H9 (cell line): ENCODE measurements at regions not wholly inside any gene's neighbourhood (a gene's known extent, or its start where the extent isn't known, plus 50 kb on each side); places are given as distances from the start of the nearest gene placed in this dataset.

Source experiments
- DNase-seq: peaks from one replicate; pipeline ENCODE4 v3.0.0-alpha.2; 2017
- H2AFZ ChIP-seq: one replicate; pipeline ENCODE4 v1.6.1; 2013; ENCODE audit warnings: mild to moderate bottlenecking, low read length, control low read depth, moderate library complexity
- H2AK5ac ChIP-seq: 2 replicates; pipeline ENCODE4 v1.6.1; 2013; ENCODE audit warnings: low read length, control low read depth, mixed read lengths; ENCODE audit not compliant: insufficient read length
- H2BK120ac ChIP-seq: one replicate; pipeline ENCODE4 v1.6.1; 2013; ENCODE audit warnings: low read depth, mild to moderate bottlenecking, low read length, control low read depth, inconsistent platforms; ENCODE audit not compliant: poor library complexity, severe bottlenecking
- H2BK12ac ChIP-seq: 2 replicates; pipeline ENCODE4 v1.6.1; 2013; ENCODE audit warnings: low read length, control low read depth, mixed read lengths, low read depth; ENCODE audit not compliant: insufficient read length
- H2BK15ac ChIP-seq: 2 replicates; pipeline ENCODE4 v1.6.1; 2013; ENCODE audit warnings: low read depth, low read length, control low read depth
- H2BK20ac ChIP-seq: one replicate; pipeline ENCODE4 v1.6.1; 2013; ENCODE audit warnings: low read depth, mild to moderate bottlenecking, low read length, control low read depth, inconsistent platforms; ENCODE audit not compliant: poor library complexity, severe bottlenecking
- H2BK5ac ChIP-seq: 2 replicates; pipeline ENCODE4 v1.6.1; 2013; ENCODE audit warnings: low read length, control low read depth, mixed read lengths; ENCODE audit not compliant: insufficient read length
- H3K14ac ChIP-seq: 2 replicates; pipeline ENCODE4 v1.6.1; 2013; ENCODE audit warnings: low read length, control low read depth; ENCODE audit not compliant: insufficient read depth
- H3K18ac ChIP-seq: 2 replicates; pipeline ENCODE4 v1.6.1; 2013; ENCODE audit warnings: low read depth, mild to moderate bottlenecking, mixed read lengths, low read length, control low read depth; ENCODE audit not compliant: insufficient read length
- H3K23ac ChIP-seq: 2 replicates; pipeline ENCODE4 v1.6.1; 2013; ENCODE audit warnings: low read length, control low read depth, mixed read lengths, low read depth; ENCODE audit not compliant: insufficient read length
- H3K23me2 ChIP-seq: 2 replicates; pipeline ENCODE4 v1.6.1; 2013; ENCODE audit warnings: low read depth, mild to moderate bottlenecking, mixed read lengths, low read length, control low read depth; ENCODE audit not compliant: insufficient read length, poor library complexity, severe bottlenecking
- H3K27ac ChIP-seq: 2 replicates; pipeline ENCODE4 v1.5.1; 2013; ENCODE audit warnings: low read length, control low read depth, mixed read lengths, low read depth; ENCODE audit not compliant: insufficient read length
- H3K27me3 ChIP-seq: 2 replicates; pipeline ENCODE4 v1.6.1; 2013; ENCODE audit warnings: low read length, control low read depth, inconsistent platforms; ENCODE audit not compliant: insufficient read depth
- H3K4ac ChIP-seq: 2 replicates; pipeline ENCODE4 v1.6.1; 2013; ENCODE audit warnings: low read depth, mild to moderate bottlenecking, control low read depth, inconsistent platforms, low read length, moderate library complexity
- H3K4me1 ChIP-seq: 2 replicates; pipeline ENCODE4 v1.6.1; 2013; ENCODE audit warnings: low read length, control low read depth, inconsistent platforms; ENCODE audit not compliant: insufficient read depth
- H3K4me2 ChIP-seq: 2 replicates; pipeline ENCODE4 v1.6.1; 2013; ENCODE audit warnings: low read length, control low read depth, mixed read lengths; ENCODE audit not compliant: insufficient read length, insufficient read depth
- H3K56ac ChIP-seq: 2 replicates; pipeline ENCODE4 v1.6.1; 2013; ENCODE audit warnings: low read depth, mild to moderate bottlenecking, mixed read lengths, low read length, control low read depth; ENCODE audit not compliant: insufficient read length
- H3K79me1 ChIP-seq: 2 replicates; pipeline ENCODE4 v1.6.1; 2013; ENCODE audit warnings: low read depth, mild to moderate bottlenecking, moderate library complexity, low read length, control low read depth, inconsistent platforms; ENCODE audit not compliant: insufficient read depth, poor library complexity, severe bottlenecking
- H3K79me2 ChIP-seq: 2 replicates; pipeline ENCODE4 v1.6.1; 2013; ENCODE audit warnings: low read length, control low read depth, inconsistent platforms; ENCODE audit not compliant: insufficient read depth
- H3K9ac ChIP-seq: 2 replicates; pipeline ENCODE4 v1.6.1; 2013; ENCODE audit warnings: low read length, control low read depth, mixed read lengths; ENCODE audit not compliant: insufficient read length; ENCODE audit errors: extremely low read depth
- H3K9me3 ChIP-seq: one replicate; pipeline ENCODE4 v1.6.1; 2013; ENCODE audit warnings: low read depth, low read length, inconsistent platforms; ENCODE audit not compliant: control insufficient read depth
- H3T11ph ChIP-seq: one replicate; pipeline ENCODE4 v1.6.1; 2013; ENCODE audit warnings: mild to moderate bottlenecking, low read length, control low read depth, inconsistent platforms
- H4K20me1 ChIP-seq: one replicate; pipeline ENCODE4 v1.6.1; 2013; ENCODE audit not compliant: control insufficient read depth, insufficient read length, insufficient read depth
- H4K5ac ChIP-seq: 2 replicates; pipeline ENCODE4 v1.6.1; 2013; ENCODE audit warnings: low read depth, mild to moderate bottlenecking, mixed read lengths, low read length, control low read depth; ENCODE audit not compliant: insufficient read length
- H4K8ac ChIP-seq: replicated peaks from 2 replicates; pipeline ENCODE4 v1.6.1; 2013; ENCODE audit warnings: low read length, control low read depth, mixed read lengths, low read depth; ENCODE audit not compliant: insufficient read length
- H4K91ac ChIP-seq: 2 replicates; pipeline ENCODE4 v1.6.1; 2013; ENCODE audit warnings: low read depth, mild to moderate bottlenecking, moderate library complexity, mixed read lengths, low read length, control low read depth; ENCODE audit not compliant: insufficient read length
- H3K27ac Mint-ChIP-seq, 3 experiments: 2 replicates in 2 of 3; 3 replicates in 1 of 3; pipeline ENCODE4 v1.8.0; 2020 to 2021; ENCODE audit warnings: mixed read lengths in 3 of 3, mild to moderate bottlenecking in 1 of 3, moderate library complexity in 1 of 3
- H3K27me3 Mint-ChIP-seq: 2 replicates; pipeline ENCODE4 v1.8.0; 2021; ENCODE audit warnings: low read depth, mild to moderate bottlenecking, moderate library complexity, mixed read lengths
- H3K36me3 Mint-ChIP-seq, 3 experiments: 2 replicates in 2 of 3; 3 replicates in 1 of 3; pipeline ENCODE4 v1.8.0; 2020 to 2021; ENCODE audit warnings: low read depth in 3 of 3, mixed read lengths in 3 of 3; ENCODE audit not compliant: insufficient read depth in 1 of 3
- H3K4me1 Mint-ChIP-seq, 2 experiments: 2 replicates each; pipeline ENCODE4 v1.8.0; 2020; ENCODE audit warnings: mixed read lengths in 2 of 2
- H3K4me3 Mint-ChIP-seq, 2 experiments: 2 replicates in 1 of 2; 3 replicates in 1 of 2; pipeline ENCODE4 v1.8.0; 2020 to 2021; ENCODE audit warnings: mild to moderate bottlenecking in 2 of 2, mixed read lengths in 2 of 2, moderate library complexity in 1 of 2
- H3K9me3 Mint-ChIP-seq, 2 experiments: 2 replicates in 1 of 2; 3 replicates in 1 of 2; pipeline ENCODE4 v1.8.0; 2020; ENCODE audit warnings: mild to moderate bottlenecking in 2 of 2, mixed read lengths in 2 of 2, moderate library complexity in 1 of 2
- WGBS: extraction: QIAGEN DNeasy Blood & Tissue Kit; methylation state at CpG from one replicate; pipeline ENCODE4 v1.1.7; 2013; ENCODE audit warnings: missing lambda C conversion rate, low lambda C conversion rate, mixed read lengths; ENCODE audit not compliant: insufficient read length; ENCODE audit errors: extremely low coverage; 5-methylcytosine and 5-hydroxymethylcytosine counted together
- TF ChIP-seq, protein P1 (sequence below): fragments of 200-600 bp; sonication (generic); conservative IDR thresholded peaks from 3 replicates; pipeline ENCODE4 v1.8.0; 2021; ENCODE audit warnings: antibody characterized with exemption, mild to moderate bottlenecking

DNA sequence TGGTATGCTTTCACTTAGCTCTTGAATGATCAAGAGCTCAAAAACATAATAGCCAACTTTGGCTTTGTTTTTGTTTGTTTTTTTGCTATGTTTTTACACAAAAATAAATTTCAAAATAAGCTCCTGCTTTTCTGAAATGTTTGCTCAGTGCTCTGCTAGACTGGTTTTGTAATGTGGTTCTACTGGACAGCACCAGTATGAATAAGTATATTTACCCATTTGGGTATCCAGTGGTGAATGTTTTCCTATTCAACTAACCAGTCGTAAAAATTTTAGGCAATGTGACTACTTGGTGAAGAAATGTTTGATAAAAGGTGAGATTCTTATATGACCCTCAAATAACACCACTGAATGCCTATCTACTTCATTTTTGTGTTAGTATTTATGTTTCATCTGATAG lies 308.6 kb downstream of the PTPRC start:
- TF ChIP-seq, protein P1, sequence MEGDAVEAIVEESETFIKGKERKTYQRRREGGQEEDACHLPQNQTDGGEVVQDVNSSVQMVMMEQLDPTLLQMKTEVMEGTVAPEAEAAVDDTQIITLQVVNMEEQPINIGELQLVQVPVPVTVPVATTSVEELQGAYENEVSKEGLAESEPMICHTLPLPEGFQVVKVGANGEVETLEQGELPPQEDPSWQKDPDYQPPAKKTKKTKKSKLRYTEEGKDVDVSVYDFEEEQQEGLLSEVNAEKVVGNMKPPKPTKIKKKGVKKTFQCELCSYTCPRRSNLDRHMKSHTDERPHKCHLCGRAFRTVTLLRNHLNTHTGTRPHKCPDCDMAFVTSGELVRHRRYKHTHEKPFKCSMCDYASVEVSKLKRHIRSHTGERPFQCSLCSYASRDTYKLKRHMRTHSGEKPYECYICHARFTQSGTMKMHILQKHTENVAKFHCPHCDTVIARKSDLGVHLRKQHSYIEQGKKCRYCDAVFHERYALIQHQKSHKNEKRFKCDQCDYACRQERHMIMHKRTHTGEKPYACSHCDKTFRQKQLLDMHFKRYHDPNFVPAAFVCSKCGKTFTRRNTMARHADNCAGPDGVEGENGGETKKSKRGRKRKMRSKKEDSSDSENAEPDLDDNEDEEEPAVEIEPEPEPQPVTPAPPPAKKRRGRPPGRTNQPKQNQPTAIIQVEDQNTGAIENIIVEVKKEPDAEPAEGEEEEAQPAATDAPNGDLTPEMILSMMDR: no peak
- Mint-ChIP-seq H3K27ac (no peak overlapping the region), H3K27me3 (no peaks in the 10 kb centered on the region), H3K4me3 (no peak overlapping the region), H3K36me3 (no peaks in the 10 kb centered on the region), H3K9me3 (no peaks in the 10 kb centered on the region), H3K4me1 (no peaks in the 10 kb centered on the region)
- no peak overlapping the region for H2AK5ac ChIP-seq
- no peak overlapping the region for H2BK12ac ChIP-seq
- no CpG with 5 or more reads among the region's 1 CpG for WGBS
- H3K27me3 ChIP-seq: no peaks in the 10 kb centered on the region
- H3T11ph ChIP-seq: no peak overlapping the region
- no peaks in the 10 kb centered on the region for H3K9me3 ChIP-seq
- H2BK15ac ChIP-seq: no peak overlapping the region
- no peaks in the 10 kb centered on the region for H3K79me1 ChIP-seq
- no peak overlapping the region for H3K9ac ChIP-seq
- no peak overlapping the region for H3K56ac ChIP-seq
- no peaks in the 10 kb centered on the region for H4K20me1 ChIP-seq
- H4K5ac ChIP-seq: no peak overlapping the region
- no peaks in the 10 kb centered on the region for H3K4me1 ChIP-seq
- no peak overlapping the region for H3K4me2 ChIP-seq
- no peak overlapping the region for H3K23ac ChIP-seq
- H3K27ac ChIP-seq: no peak overlapping the region
- H2BK5ac ChIP-seq: no peak overlapping the region
- no peak overlapping the region for H2BK20ac ChIP-seq
- no peaks in the 10 kb centered on the region for H3K79me2 ChIP-seq
- no peak overlapping the region for H4K91ac ChIP-seq
- no peak overlapping the region for H3K18ac ChIP-seq
- H2BK120ac ChIP-seq: no peak overlapping the region
- H3K14ac ChIP-seq: no peak overlapping the region
- H3K4ac ChIP-seq: no peak overlapping the region
- H2AFZ ChIP-seq: no peak overlapping the region
- no peak for DNase-seq
- H4K8ac ChIP-seq: no peak overlapping the region
- H3K23me2 ChIP-seq: no peaks in the 10 kb centered on the region
